DMS 273 (cell line): ENCODE measurements at regions not wholly inside any gene's neighbourhood (a gene's known extent, or its start where the extent isn't known, plus 50 kb on each side); places are given as distances from the start of the nearest gene placed in this dataset.
"Not testable (repeated sequence)": the region's sequence is repeated elsewhere in the genome, so short reads cannot be mapped to it uniquely, and the experiment has no call there.

ENCODE experiments used
- DNase-seq: peaks from one replicate; lab custom pipeline; 2025; ENCODE audit not compliant: unreplicated experiment; lab: John Stamatoyannopoulos, UW

DNA sequence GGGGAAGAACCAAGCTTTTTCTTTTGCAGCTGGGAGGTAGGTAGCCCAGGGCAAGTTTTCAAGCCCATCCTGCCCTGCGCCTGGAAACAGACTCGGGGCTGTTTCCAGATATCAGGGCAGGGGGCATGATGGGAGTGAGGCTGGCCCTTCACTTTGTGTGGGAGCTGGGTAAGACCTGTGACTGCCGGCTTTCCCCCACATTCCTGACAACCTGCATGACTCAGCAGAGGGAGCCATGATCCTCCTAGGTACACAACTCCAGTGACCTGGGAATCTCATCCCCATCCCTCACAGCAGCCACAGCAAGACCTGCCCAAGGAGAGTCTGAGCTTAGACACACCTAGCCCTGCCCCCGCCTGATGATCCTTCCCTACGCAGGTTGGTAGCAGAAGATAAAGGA is 280.8 kb downstream of the SOX4 start:
- no peak for DNase-seq

DNA sequence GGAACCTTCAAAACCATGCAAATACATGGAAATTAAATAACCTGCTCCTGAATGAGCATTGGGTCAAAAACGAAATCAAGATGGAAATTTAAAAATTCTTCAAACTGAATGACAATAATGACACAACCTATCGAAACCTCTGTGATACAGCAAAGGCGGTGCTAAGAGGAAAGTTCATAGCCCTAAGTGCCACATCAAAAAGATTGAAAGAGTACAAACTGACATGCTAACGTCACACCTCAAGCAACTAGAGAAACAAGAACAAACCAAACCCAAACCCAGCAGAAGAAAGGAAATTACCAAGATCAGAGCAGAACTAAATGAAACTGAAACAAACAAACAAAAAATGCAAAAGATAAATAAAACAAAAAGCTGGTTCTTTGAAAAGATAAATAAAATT is 283.5 kb downstream of the SOX4 start:
- DNase-seq: not testable (repeated sequence)

DNA sequence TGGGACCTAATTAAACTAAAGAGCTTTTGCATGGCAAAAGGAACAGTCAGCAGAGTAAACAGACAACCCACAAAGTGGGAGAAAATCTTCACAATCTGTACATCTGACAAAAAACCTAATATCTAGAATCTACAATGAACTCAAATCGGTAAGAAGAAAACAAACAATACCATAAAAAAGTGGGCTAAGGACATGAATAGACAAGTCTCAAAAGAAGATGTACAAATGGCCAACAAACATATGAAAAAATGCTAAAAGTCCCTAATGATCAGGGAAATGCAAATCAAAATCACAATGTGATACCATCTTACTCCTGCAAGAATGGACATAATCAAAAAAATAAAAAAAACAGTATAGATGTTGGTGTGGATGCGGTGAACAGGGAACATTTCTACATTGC is 286.7 kb downstream of the SOX4 start:
- not testable (repeated sequence) for DNase-seq

DNA sequence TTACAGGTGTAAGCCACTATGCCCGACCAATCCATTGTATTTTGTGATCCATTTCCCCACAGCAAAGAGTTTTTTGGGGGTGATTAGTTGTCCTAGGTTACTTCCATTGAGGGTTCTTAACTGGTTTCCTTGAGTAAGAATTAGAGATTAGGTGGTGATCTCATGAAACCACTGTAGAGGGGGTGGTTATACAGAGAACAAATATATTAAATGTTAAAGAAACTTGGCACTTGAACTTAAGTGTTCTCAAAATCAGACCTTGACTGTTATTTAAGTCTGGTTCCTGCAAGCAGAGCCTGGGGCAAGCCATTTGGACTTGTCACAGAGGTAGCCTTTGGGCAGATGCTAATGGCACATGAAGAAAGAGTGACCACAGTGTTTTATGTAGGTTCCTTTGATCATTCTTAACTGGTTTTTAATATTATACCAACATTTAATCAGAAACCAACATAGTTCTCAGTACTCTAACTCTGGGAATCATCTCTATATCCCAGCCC is 288.5 kb downstream of the SOX4 start:
- DNase-seq: no peak

DNA sequence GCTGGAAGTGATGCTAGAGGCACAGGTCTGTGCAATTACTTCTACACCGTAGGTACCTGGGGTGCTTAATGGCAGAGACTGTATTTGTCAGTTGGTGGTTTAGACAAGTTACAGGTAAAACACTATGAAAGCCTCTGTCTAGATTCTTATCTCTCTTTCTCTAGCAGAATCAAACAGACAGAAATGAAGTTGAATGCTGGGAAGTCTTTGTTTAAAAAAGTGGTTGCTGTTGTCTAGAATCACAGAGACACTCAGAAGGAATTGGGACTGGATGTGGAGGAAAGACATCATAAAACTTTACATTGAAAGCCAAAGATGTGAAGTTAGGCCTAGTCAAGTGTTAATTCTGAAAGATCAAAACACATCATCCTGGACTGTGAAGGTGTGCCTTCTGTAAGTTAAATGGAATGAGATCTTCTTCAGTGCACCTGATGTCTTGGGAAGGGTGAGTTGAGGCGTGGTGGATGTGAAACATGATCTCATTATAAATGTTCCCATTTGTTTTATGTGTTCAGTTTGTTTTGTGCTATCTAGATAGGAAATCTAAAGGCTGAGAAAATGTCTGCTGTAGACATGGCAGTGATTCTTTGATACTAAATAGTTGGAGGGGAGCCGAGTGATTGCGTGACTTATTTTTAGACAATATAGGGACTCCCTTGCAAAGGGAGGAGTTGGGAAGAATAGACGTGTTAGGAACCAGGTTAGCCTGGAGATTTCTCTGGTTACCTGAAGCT is 290.2 kb downstream of the SOX4 start:
- DNase-seq: no peak

DNA sequence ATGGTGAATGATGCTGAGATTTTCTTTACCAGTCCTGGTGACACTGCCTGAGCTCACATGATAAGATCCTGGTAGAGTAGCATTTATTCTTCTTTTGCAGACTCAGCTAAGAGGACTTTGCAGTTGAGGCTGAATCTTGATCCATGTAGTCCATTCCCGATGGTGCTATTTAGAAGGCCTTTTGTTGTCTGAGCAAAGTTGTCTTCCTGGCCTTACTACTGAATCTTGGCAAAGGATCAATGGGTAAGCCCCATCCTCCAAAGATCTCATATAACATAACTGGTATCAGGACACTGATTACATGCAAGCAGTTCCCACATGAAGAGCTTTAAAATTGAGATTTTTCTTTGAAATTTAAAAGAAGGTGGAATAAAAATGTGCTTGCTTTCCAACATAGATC is 291.6 kb downstream of the SOX4 start:
- peak; percentile 73 for DNase-seq

DNA sequence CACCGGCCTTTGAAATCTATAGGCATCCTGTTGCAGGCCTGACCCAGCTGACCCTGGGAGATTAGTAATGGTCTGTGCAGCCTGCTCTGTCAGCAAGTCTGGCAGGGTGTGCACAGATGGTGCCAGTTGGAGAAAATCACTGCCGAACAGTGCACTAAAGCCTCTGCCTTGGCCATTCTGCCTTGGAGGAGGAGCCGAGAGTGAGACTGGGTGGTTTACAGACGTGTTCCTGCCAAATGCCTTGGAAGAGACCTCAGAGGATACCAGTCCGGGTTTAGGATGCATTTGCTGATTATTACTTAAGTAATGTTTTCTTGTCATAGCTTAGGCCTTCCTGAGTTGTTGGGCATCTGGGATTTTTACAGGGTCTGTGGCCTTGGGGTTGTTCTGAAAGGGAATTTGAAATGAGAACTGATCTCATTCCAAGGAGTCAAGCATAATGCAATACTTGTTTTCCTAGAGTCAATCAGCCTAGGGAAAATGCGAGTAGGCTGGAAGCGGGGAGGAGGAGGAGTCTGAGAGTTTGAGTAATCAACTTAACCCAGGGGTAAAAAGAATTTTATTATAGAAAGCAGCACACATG is 292.1 kb downstream of the SOX4 start:
- peak; percentile 96 for DNase-seq

DNA sequence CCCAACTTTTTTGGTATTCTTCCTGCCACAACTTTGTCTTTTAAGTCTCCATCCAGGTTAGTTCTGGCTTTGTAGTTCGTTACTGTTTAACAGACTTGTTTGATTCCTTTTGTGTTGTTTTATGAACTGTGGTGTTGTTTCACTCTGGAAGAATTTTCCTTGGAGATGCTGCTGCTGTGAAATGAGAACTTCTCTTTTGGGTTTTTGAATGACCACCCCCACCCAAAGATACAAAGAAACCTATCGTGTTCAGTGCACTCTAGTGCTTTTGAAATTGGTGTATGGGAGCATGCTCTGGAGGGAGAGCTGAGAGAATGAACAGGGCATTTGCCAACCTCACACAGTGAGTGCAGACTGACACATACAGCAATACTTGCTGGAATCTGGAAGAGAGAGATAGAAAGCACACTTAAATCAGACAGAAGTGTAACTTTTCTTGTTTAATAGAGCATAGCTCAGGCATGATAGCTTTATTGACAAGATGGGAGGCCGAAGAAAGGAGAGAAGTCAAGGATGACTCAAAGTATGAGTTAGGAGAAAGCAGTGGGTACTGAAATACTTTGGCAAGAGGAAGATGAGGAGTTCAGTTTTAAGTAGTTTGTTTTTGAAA is 293.1 kb downstream of the SOX4 start:
- DNase-seq: peak; percentile 29

DNA sequence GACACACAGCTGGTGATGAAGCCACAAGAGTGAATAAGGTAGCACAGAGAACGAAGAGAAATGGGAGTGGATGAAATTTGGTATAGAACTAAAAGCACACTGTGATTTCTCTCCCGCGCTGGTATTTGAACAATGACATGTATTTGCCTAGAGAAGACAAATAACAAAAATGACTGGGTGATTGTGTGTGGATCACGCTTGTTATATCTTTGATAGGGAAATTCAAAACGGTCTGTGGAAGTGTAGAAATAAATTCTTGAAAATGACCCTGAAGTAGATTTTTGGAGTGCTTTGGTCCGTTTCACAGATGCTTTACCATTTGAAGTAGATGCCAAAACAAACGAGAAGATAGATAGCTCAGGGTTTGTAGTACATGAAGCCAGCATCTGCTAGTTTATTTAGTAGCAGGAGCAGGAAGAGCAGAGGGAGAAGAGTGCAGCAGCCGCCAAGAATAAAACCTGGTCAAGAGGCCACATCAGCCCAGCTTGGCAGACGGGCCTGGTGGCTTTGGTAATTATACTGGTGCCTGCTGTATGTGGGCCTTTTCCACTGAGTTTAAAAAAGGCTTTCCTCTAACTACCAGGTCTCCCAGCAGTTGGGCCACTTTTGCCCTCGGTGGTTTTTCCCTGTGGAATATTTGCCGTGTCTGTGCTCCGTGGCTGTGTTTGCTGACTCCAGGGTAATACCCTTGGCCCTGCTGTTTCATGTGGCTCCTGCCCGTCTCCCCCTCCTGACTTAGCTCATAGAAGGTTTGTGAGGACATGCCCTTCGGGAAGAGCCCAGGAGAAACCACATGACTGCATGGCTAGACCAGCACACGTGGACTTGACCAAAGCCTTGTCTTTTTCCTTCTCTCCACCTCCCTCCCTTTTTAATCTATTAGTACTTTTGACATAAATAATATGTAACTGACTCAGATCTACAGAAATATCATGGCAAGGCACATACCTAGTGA is 294.0 kb downstream of the SOX4 start:
- DNase-seq: peak; percentile 84

DNA sequence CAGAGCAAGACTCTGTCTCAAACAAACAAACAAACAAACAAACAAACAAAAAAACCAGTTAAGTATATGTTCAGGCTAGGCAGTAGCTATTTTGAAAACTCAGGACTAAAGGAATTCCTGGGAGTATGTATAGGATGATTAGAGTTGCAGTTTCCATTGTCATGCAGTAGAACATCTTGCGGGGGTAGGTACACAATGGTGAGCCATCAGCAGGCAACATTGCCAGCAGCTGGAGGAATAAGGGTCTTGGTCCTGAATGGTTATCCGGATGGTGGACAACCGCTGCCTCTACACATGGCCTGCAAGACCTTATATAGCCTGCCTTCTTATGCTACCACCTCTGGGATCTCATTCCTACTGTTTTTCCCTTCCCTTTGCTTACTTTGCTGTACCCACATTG is 297.5 kb downstream of the SOX4 start:
- no peak for DNase-seq

DNA sequence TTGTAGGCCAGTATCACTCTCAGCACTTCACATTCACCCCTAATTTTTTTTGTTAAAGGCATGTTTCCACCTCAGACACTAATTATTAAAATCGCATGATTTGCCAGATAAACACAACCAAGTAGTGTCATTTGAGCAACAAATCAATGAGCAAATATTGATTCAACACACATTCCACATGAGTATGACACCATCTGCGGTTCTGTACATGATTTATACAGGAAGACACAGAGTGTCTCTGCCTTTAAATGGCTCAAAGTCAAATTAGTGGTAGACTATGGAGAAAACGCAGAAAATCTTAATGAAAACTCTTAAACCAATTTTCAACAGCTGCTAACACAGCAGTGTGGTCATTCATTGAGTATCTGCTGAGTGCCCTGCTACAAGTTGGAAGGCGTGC is 300.2 kb downstream of the SOX4 start:
- DNase-seq: no peak

DNA sequence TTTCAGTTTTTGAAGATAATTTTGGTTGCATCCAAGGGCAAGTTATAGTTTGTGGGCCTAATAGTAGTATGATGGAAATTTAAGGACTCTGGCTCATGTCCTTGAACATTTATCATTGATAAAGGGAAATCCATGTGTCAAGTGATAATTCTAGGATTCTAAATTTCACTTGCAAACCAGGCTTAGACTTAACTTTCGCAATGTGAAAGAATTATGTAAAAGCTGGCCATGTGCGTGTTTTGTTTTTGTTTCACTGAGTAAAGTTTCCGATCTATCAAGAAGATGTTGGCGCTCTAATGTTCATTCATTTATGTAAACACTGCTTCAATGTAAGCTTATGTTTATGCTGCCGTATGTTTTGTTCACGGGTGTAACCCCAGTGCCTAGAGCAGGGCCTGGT is 302.0 kb downstream of the SOX4 start:
- DNase-seq: no peak

DNA sequence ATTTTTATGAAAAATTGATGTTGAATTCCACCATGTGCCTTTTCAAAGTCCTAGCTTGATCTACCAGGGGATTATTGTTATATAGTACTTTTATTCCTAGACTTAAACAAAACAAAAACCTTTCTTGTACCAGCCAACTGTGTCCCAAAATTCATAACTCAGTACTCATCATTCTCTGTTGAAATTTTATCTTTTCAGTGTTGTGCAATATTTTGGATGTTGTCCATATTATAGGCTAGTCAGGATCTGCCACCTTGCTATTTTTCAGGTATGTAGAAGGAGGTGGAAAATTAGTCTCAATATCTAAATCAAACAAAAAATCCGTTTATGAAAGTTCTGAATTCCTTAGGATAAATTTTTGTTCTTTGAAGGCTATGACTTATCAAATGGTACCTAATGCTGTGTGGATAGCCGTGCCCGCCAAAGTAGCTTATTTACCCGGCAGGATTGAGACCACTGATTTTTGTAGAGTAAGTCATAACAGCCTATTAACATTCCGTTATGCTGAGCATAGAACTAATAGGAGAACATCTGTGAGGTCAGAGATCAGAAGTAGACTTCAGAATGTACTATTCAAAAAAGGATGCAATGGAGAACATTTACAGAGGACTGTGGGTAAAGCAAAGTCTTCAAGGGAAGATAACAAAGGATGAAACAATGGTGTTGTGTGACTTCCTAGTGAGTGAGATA is 304.7 kb downstream of the SOX4 start:
- DNase-seq: no peak

DNA sequence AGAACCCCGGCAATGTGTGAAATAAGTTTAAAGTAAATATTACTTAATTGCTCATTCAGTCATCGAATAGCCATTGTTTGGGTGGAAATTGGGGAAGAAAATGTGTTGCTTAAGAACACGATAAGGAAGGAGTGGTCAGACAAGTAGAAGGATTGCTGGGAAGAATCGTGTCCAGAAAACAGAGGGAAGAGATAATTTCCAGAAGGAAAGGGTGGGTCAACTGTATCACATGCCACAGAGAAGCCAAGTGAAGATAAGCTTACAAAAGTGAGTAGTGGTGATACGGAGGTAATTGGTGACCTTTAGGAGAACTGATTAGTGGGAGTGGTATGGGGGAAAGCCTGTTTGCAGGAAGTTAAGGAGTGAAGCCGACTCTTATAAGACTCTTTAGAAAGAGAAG is 306.2 kb downstream of the SOX4 start:
- DNase-seq: no peak

DNA sequence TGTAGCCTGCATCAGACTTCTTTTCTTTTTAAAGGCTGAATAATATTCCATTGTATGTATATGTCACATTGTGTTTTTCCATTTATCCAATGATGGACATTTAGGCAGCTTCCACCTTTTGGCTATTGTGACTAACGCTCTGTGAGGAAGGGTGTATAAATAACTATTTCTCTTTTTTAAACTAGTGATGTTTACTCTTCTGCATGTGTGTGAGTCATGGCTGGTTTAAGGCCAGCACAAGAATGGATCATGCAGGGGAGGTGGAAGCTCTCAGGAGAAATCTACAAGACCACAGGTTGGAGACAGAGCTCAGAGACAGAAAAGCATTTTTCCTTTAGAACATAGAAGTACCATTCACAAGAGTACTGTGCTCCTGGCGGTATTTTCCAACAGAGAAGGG is 307.2 kb downstream of the SOX4 start:
- DNase-seq: no peak

DNA sequence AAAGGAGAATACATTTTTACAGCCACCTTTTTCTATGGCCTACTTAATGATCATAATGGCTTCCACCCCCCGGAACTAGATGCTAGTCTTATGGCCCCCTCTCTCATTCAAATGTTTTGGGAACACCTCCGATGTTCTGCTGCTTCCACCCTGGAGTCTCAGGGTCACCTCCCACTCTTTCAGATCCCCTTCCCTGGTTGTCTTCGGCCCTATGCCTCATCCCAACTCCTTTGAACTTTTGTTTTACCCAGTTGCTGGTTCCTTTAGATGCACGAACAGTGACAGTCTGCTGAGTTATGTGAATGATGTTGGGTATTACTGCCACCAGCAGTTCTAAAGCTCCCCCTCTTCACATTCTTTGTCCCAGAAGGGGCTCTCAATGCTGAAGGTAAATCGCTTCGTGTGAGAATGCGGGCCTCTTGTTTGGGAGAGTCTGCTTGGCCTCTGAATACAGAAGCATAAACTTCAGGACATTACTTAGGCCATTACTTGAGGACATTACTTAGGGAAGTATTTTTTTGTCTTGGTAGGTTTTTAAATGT is 309.1 kb downstream of the SOX4 start:
- no peak for DNase-seq

DNA sequence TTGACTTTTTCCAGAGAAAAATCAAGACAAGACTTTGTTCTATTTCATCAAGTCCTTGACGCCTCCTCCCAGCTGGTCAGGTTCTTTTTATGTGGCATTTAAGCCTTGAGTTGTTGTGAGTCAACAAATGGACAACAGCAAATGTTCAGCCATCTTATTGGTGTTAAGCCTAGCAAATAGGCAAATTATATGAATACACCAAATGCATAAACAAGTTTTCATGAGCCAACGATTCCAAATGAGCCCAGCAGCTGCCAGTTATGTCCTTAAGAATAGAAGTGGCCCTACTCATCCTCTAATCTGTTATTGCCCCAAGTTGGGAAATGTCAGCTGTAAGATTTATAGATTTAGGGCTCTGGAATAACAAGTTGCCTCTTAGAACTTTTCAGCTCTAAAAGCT is 312.0 kb downstream of the SOX4 start:
- DNase-seq: no peak

DNA sequence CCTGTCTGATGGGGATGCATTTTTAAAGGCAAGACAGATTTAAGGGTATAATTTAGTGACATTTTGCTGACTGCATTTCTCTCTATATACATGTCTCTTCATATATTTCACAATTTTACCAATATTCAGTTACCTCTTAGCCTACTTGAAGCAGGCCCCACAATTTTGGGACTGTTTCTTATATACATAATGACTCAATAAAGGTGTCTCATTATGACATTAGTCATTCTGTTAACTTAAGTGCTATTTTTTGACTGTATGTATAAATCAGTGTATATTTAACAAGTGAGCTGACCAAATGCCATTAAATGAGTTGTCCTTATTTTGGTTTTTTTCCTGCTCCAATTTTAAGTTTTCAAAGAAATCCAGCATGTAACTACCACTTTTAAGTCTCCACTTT is 313.3 kb downstream of the SOX4 start:
- no peak for DNase-seq

DNA sequence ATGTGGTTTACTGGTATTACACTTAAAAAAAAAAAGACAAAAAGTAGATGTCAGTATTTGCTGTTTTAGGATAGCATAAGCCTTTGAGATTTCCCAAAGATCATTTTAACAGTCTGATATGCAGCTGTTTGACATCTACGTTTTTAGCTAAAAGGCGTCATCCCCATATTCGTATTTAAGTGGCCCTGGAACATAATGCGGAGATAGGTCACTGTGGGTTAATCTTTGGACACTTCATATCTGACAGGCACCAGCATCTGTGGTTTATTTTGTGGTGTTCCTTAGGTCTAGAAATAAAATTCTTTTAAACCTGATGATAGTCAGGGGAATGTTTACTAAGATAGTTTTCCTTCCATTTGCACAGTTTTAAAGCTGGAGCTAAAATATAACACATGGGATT is 313.7 kb downstream of the SOX4 start:
- DNase-seq: no peak

DNA sequence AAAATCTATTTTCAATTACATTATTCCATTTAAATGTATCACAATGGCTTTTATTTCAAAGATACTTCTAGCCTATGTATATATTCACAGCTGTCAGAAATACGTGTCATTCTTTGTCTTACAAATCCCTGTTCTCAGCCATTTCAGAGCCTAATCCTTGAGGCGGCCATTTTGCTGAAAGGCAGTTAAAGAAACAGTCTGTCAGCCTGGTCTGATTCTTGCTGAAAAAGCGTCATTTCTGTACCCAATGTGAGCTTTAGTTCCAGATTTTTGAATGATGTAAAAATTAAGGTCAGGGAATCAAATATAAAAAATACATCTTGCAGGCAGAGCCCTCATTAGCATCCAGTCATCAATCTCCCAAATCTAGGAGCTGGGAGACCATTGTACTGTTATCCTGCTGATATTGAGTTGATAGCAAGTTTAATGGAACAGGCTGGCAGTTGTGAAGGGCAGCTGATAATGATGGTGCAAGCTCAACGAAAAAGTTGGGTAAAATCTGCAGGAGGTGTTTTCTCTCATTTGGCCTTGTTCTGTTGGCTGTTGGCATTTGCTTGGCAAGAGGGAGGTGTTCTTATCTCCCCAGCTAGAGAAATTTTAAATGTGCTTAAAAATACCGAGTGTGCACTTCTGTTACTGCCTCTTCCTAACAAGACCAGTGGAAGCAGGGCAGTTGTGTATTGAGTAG is 314.8 kb downstream of the SOX4 start:
- DNase-seq: peak; percentile 6
